Activated CD4-positive, alpha-beta T cell treated with anti-CD3 and anti-CD28 coated beads, Interleukin-2, amount 10 ng/mL, durations not matched to agents 24 days and 14 days (primary cell): ENCODE measurements at regions not wholly inside any gene's neighbourhood (a gene's known extent, or its start where the extent isn't known, plus 50 kb on each side); places are given as distances from the start of the nearest gene placed in this dataset.
"Not testable (repeated sequence)": the region's sequence is repeated elsewhere in the genome, so short reads cannot be mapped to it uniquely, and the experiment has no call there.

Experiments used
- DNase-seq: peaks from one replicate; pipeline ENCODE4 v3.0.0; 2022
- H3K27ac Mint-ChIP-seq: one replicate; pipeline ENCODE4 v1.8.0; 2022; ENCODE audit warnings: mild to moderate bottlenecking, mixed read lengths
- H3K27me3 Mint-ChIP-seq: one replicate; pipeline ENCODE4 v1.8.0; 2022; ENCODE audit warnings: mixed read lengths
- H3K36me3 Mint-ChIP-seq: one replicate; pipeline ENCODE4 v1.8.0; 2022; ENCODE audit warnings: low read depth, mild to moderate bottlenecking, mixed read lengths
- H3K4me1 Mint-ChIP-seq: one replicate; pipeline ENCODE4 v1.8.0; 2021; ENCODE audit warnings: mixed read lengths
- H3K4me3 Mint-ChIP-seq: one replicate; pipeline ENCODE4 v1.8.0; 2022; ENCODE audit warnings: mild to moderate bottlenecking, moderate library complexity, mixed read lengths
- H3K9me3 Mint-ChIP-seq: one replicate; pipeline ENCODE4 v1.8.0; 2021; ENCODE audit warnings: mixed read lengths
- intact Hi-C: fragments of 100-400 bp; cut with micrococcal nuclease; formaldehyde crosslinking; loops from one replicate; pipeline ENCODE4 v1.15.1; 2023

- intact Hi-C loops, result no loop called here
- Mint-ChIP-seq H3K4me1 (no peaks in the 10 kb centered on the region), H3K27ac (no peak overlapping the region), H3K9me3 (no peaks in the 10 kb centered on the region), H3K4me3 (no peak overlapping the region), H3K27me3 (peaks cover 13% of the 10 kb centered on the region), H3K36me3 (no peaks in the 10 kb centered on the region)
- DNase-seq, result no peak
These were observed 224.2 kb downstream of the CYRIA start for GRCh38 chr2:16441431-16441830.

GRCh38 chr2:16440898-16441297 lies 224.7 kb downstream of the CYRIA start:
- DNase-seq, result no peak
- H3K4me1 Mint-ChIP-seq, result no peaks in the 10 kb centered on the region
- intact Hi-C loops, result no loop called here
- H3K9me3 Mint-ChIP-seq, result no peaks in the 10 kb centered on the region
- H3K27ac Mint-ChIP-seq, result no peak overlapping the region
- H3K27me3 Mint-ChIP-seq, result peaks cover 13% of the 10 kb centered on the region
- H3K36me3 Mint-ChIP-seq, result no peaks in the 10 kb centered on the region
- H3K4me3 Mint-ChIP-seq, result no peak overlapping the region

- Mint-ChIP-seq H3K27me3 (peaks cover 17% of the 10 kb centered on the region), H3K4me1 (no peaks in the 10 kb centered on the region), H3K36me3 (no peaks in the 10 kb centered on the region), H3K4me3 (no peak overlapping the region), H3K9me3 (no peaks in the 10 kb centered on the region), H3K27ac (no peak overlapping the region)
- intact Hi-C loops, result no loop called here
- no peak for DNase-seq
These were observed 226.9 kb downstream of the CYRIA start for GRCh38 chr2:16438613-16439321.

GRCh38 chr2:16437189-16437588 lies 228.4 kb downstream of the CYRIA start:
- no peaks in the 10 kb centered on the region for H3K9me3 Mint-ChIP-seq
- no peak overlapping the region for H3K27ac Mint-ChIP-seq
- intact Hi-C loops, result no loop called here
- no peak for DNase-seq
- H3K36me3 Mint-ChIP-seq, result no peaks in the 10 kb centered on the region
- peaks cover 17% of the 10 kb centered on the region for H3K27me3 Mint-ChIP-seq
- no peaks in the 10 kb centered on the region for H3K4me1 Mint-ChIP-seq
- no peak overlapping the region for H3K4me3 Mint-ChIP-seq

- Mint-ChIP-seq H3K27ac (no peak overlapping the region), H3K4me3 (no peak overlapping the region), H3K27me3 (peaks cover 17% of the 10 kb centered on the region), H3K36me3 (no peaks in the 10 kb centered on the region), H3K4me1 (no peaks in the 10 kb centered on the region), H3K9me3 (no peaks in the 10 kb centered on the region)
- DNase-seq, result no peak
- intact Hi-C loops, result no loop called here
These were observed 231.2 kb downstream of the CYRIA start for GRCh38 chr2:16434393-16434792.

- intact Hi-C loops, result no loop called here
- DNase-seq, result no peak
These were observed 234.8 kb downstream of the CYRIA start for GRCh38 chr2:16430846-16431245.

GRCh38 chr2:16429431-16430145 lies 236.0 kb downstream of the CYRIA start:
- no peaks in the 10 kb centered on the region for H3K36me3 Mint-ChIP-seq
- H3K4me3 Mint-ChIP-seq, result no peak overlapping the region
- no peaks in the 10 kb centered on the region for H3K9me3 Mint-ChIP-seq
- DNase-seq, result no peak
- H3K4me1 Mint-ChIP-seq, result no peaks in the 10 kb centered on the region
- H3K27me3 Mint-ChIP-seq, result no peaks in the 10 kb centered on the region
- no peak overlapping the region for H3K27ac Mint-ChIP-seq
- intact Hi-C loops, result no loop called here

More at GRCh38 chr2:16430846-16431245, 234.8 kb downstream of the CYRIA start:
- H3K27me3 Mint-ChIP-seq, result peaks cover 4% of the 10 kb centered on the region
- H3K4me1 Mint-ChIP-seq, result no peaks in the 10 kb centered on the region
- H3K36me3 Mint-ChIP-seq, result no peaks in the 10 kb centered on the region
- H3K27ac Mint-ChIP-seq, result no peak overlapping the region
- H3K9me3 Mint-ChIP-seq, result no peaks in the 10 kb centered on the region
- no peak overlapping the region for H3K4me3 Mint-ChIP-seq

GRCh38 chr2:16429002-16429401 lies 236.6 kb downstream of the CYRIA start:
- no peaks in the 10 kb centered on the region for H3K36me3 Mint-ChIP-seq

GRCh38 chr2:16425462-16426336 lies 239.9 kb downstream of the CYRIA start:
- Mint-ChIP-seq H3K4me1 (no peaks in the 10 kb centered on the region), H3K4me3 (no peak overlapping the region), H3K36me3 (no peaks in the 10 kb centered on the region), H3K27me3 (peaks cover 4% of the 10 kb centered on the region), H3K9me3 (no peaks in the 10 kb centered on the region), H3K27ac (no peak overlapping the region)
- intact Hi-C loops, result no loop called here
- no peak for DNase-seq

More at GRCh38 chr2:16429002-16429401, 236.6 kb downstream of the CYRIA start:
- Mint-ChIP-seq H3K9me3 (no peaks in the 10 kb centered on the region), H3K27ac (no peak overlapping the region), H3K4me1 (no peaks in the 10 kb centered on the region), H3K4me3 (no peak overlapping the region), H3K27me3 (no peaks in the 10 kb centered on the region)
- DNase-seq, result no peak
- intact Hi-C loops, result no loop called here

- Mint-ChIP-seq H3K9me3 (peaks cover 1% of the 10 kb centered on the region), H3K4me3 (no peak overlapping the region), H3K27me3 (peaks cover 4% of the 10 kb centered on the region), H3K27ac (no peak overlapping the region), H3K36me3 (no peaks in the 10 kb centered on the region), H3K4me1 (no peaks in the 10 kb centered on the region)
- no peak for DNase-seq
- intact Hi-C loops, result no loop called here
These were observed 245.2 kb downstream of the CYRIA start for GRCh38 chr2:16420421-16420820.

- DNase-seq, result no peak
- H3K4me1 Mint-ChIP-seq, result no peaks in the 10 kb centered on the region
- peaks cover 4% of the 10 kb centered on the region for H3K27me3 Mint-ChIP-seq
- no peak overlapping the region for H3K4me3 Mint-ChIP-seq
- no peak overlapping the region for H3K27ac Mint-ChIP-seq
- peaks cover 4% of the 10 kb centered on the region for H3K9me3 Mint-ChIP-seq
- intact Hi-C loops, result no loop called here
- no peaks in the 10 kb centered on the region for H3K36me3 Mint-ChIP-seq
These were observed 247.9 kb downstream of the CYRIA start for GRCh38 chr2:16417726-16418125.

- no peak for DNase-seq
- Mint-ChIP-seq H3K9me3 (peaks cover 4% of the 10 kb centered on the region), H3K4me1 (no peaks in the 10 kb centered on the region), H3K27me3 (peaks cover 1% of the 10 kb centered on the region), H3K36me3 (no peaks in the 10 kb centered on the region), H3K27ac (no peak overlapping the region), H3K4me3 (no peak overlapping the region)
- intact Hi-C loops, result no loop called here
These were observed 249.0 kb downstream of the CYRIA start for GRCh38 chr2:16416651-16417050.

GRCh38 chr2:16415861-16416260 lies 249.8 kb downstream of the CYRIA start:
- H3K36me3 Mint-ChIP-seq, DNase-seq, H3K27ac Mint-ChIP-seq, H3K4me1 Mint-ChIP-seq, H3K9me3 Mint-ChIP-seq, H3K27me3 Mint-ChIP-seq, intact Hi-C loops, H3K4me3 Mint-ChIP-seq: not testable (repeated sequence)

- H3K4me1 Mint-ChIP-seq, result no peaks in the 10 kb centered on the region
- no peak for DNase-seq
- H3K4me3 Mint-ChIP-seq, result no peak overlapping the region
- intact Hi-C loops, result no loop called here
- peaks cover 4% of the 10 kb centered on the region for H3K9me3 Mint-ChIP-seq
- H3K27me3 Mint-ChIP-seq, result no peaks in the 10 kb centered on the region
- no peak overlapping the region for H3K27ac Mint-ChIP-seq
- H3K36me3 Mint-ChIP-seq, result no peaks in the 10 kb centered on the region
These were observed 251.7 kb downstream of the CYRIA start for GRCh38 chr2:16413947-16414346.
